H1 (cell line): ENCODE measurements at regions not wholly inside any gene's neighbourhood (a gene's known extent, or its start where the extent isn't known, plus 50 kb on each side); places are given as distances from the start of the nearest gene placed in this dataset.

Source experiments
- CTCF ChIA-PET: fragments of 300-600 bp; sonication (Branson Sonifier 250); formaldehyde crosslinking; loops from one replicate; lab custom pipeline; 2021; ENCODE audit not compliant: partially characterized antibody; lab: Charles Lee
- POLR2A ChIA-PET: fragments of 300-600 bp; sonication (Branson Sonifier 250); formaldehyde crosslinking; loops from one replicate; lab custom pipeline; 2021; ENCODE audit warnings: inconsistent platforms; ENCODE audit not compliant: partially characterized antibody; lab: Charles Lee
- DNase-seq, 2 experiments: peaks; one replicate each; pipeline versions ENCODE4 v3.0.0 to v3.0.0-alpha.2; 2010 to 2022; ENCODE audit warnings: low spot score in 2 of 2, low read depth in 1 of 2, mixed read lengths in 1 of 2
- FAIRE-seq: peaks from 2 replicates; lab custom pipeline; 2011; peaks lifted over from hg19 to GRCh38; lab: Jason Lieb, UNC
- H2AFZ ChIP-seq: 2 replicates; pipeline ENCODE4 v1.8.1; 2012; ENCODE audit warnings: low read length, inconsistent platforms
- H2AK5ac ChIP-seq: 2 replicates; pipeline ENCODE4 v1.6.1; 2013; ENCODE audit warnings: low read depth, low read length
- H2BK120ac ChIP-seq: replicated peaks from 2 replicates; pipeline ENCODE3; 2013; ENCODE audit warnings: low read depth, low read length, inconsistent platforms
- H2BK12ac ChIP-seq: 2 replicates; pipeline ENCODE4 v1.6.1; 2013; ENCODE audit warnings: low read depth, low read length
- H2BK15ac ChIP-seq: 2 replicates; pipeline ENCODE4 v1.6.1; 2013; ENCODE audit warnings: low read length
- H2BK20ac ChIP-seq: 2 replicates; pipeline ENCODE4 v1.6.1; 2013; ENCODE audit warnings: low read length
- H2BK5ac ChIP-seq: 2 replicates; pipeline ENCODE4 v1.6.1; 2013; ENCODE audit warnings: low read depth, low read length
- H3K14ac ChIP-seq: 2 replicates; pipeline ENCODE4 v1.6.1; 2013; ENCODE audit warnings: inconsistent platforms; ENCODE audit not compliant: insufficient read length
- H3K18ac ChIP-seq: 2 replicates; pipeline ENCODE4 v1.6.1; 2013; ENCODE audit warnings: low read length; ENCODE audit errors: extremely low read depth
- H3K23ac ChIP-seq: 2 replicates; pipeline ENCODE4 v1.6.1; 2013; ENCODE audit warnings: inconsistent platforms; ENCODE audit not compliant: insufficient read length
- H3K23me2 ChIP-seq: 2 replicates; pipeline ENCODE4 v1.6.1; 2013; ENCODE audit warnings: low read depth, low read length
- H3K27ac ChIP-seq: 2 replicates; pipeline ENCODE4 v1.6.1; 2011; ENCODE audit warnings: low read depth, low read length, inconsistent platforms
- H3K27me3 ChIP-seq, 4 experiments: replicated peaks in 1 of 4; 1 replicate in 1 of 4; 2 replicates in 3 of 4; pipeline versions ENCODE4 v1.6.1 to v1.8.1; 2011 to 2013; ENCODE audit warnings: low read length in 3 of 4, mild to moderate bottlenecking in 3 of 4, inconsistent platforms in 2 of 4, mixed read lengths in 2 of 4, moderate library complexity in 1 of 4; ENCODE audit not compliant: control insufficient read depth in 3 of 4, insufficient read depth in 3 of 4; ENCODE audit errors: extremely low read depth in 1 of 4
- H3K36me3 ChIP-seq, 4 experiments: 2 replicates each; pipeline versions ENCODE4 v1.6.1 to v1.8.1; 2011 to 2013; ENCODE audit warnings: mild to moderate bottlenecking in 4 of 4, low read length in 3 of 4, moderate library complexity in 2 of 4, control low read depth in 1 of 4, inconsistent platforms in 1 of 4; ENCODE audit not compliant: insufficient read depth in 4 of 4, control insufficient read depth in 2 of 4
- H3K4ac ChIP-seq: replicated peaks from 2 replicates; pipeline ENCODE3; 2013; ENCODE audit warnings: low read length, low read depth, mixed read lengths, inconsistent platforms; ENCODE audit not compliant: insufficient read length
- H3K4me1 ChIP-seq, 4 experiments: replicated peaks in 1 of 4; 1 replicate in 1 of 4; 2 replicates in 3 of 4; pipeline versions ENCODE4 v1.6.1 to v1.8.1; 2011 to 2013; ENCODE audit warnings: low read length in 3 of 4, inconsistent platforms in 2 of 4, mixed read lengths in 1 of 4; ENCODE audit not compliant: insufficient read depth in 4 of 4, control insufficient read depth in 3 of 4
- H3K4me2 ChIP-seq, 2 experiments: 2 replicates each; pipeline versions ENCODE4 v1.6.1 to v1.8.1; 2011 to 2013; ENCODE audit warnings: low read depth in 2 of 2, low read length in 2 of 2, control low read depth in 1 of 2, inconsistent platforms in 1 of 2, mild to moderate bottlenecking in 1 of 2; ENCODE audit not compliant: insufficient read depth in 1 of 2
- H3K4me3 ChIP-seq, 4 experiments: fragments of 200-600, 300-600 bp in 1 of 4; sonication (generic), shearing (Covaris generic), sonication (Bioruptor Twin) in 1 of 4; 2 replicates each; pipeline versions ENCODE4 v1.5.1 to v1.8.1; 2011 to 2016; ENCODE audit warnings: low read length in 4 of 4, low read depth in 3 of 4, control low read depth in 2 of 4, inconsistent platforms in 2 of 4, mild to moderate bottlenecking in 2 of 4, mixed read lengths in 1 of 4, moderate library complexity in 1 of 4; ENCODE audit not compliant: insufficient read depth in 2 of 4; ENCODE audit errors: extremely low read depth in 1 of 4
- H3K56ac ChIP-seq: replicated peaks from 2 replicates; pipeline ENCODE3; 2013; ENCODE audit warnings: low read depth, mild to moderate bottlenecking, mixed read lengths, low read length, inconsistent platforms; ENCODE audit not compliant: insufficient read length
- H3K79me1 ChIP-seq: 2 replicates; pipeline ENCODE4 v1.6.1; 2013; ENCODE audit warnings: low read depth, low read length, control low read depth
- H3K79me2 ChIP-seq, 2 experiments: 2 replicates each; pipeline versions ENCODE4 v1.6.1 to v1.8.1; 2012 to 2013; ENCODE audit warnings: low read length in 2 of 2, mild to moderate bottlenecking in 2 of 2, inconsistent platforms in 1 of 2; ENCODE audit not compliant: insufficient read depth in 2 of 2, control insufficient read depth in 1 of 2
- H3K9ac ChIP-seq, 4 experiments: replicated peaks in 1 of 4; 1 replicate in 1 of 4; 2 replicates in 3 of 4; pipeline versions ENCODE4 v1.6.1 to v1.8.1; 2011 to 2013; ENCODE audit warnings: low read depth in 3 of 4, low read length in 3 of 4, control low read depth in 2 of 4, mild to moderate bottlenecking in 2 of 4, moderate library complexity in 2 of 4, inconsistent platforms in 1 of 4; ENCODE audit errors: extremely low read depth in 1 of 4
- H3K9me3 ChIP-seq, 2 experiments: 2 replicates each; pipeline versions ENCODE4 v1.6.1 to v1.8.1; 2012 to 2013; ENCODE audit warnings: mild to moderate bottlenecking in 2 of 2, moderate library complexity in 2 of 2, control low read depth in 1 of 2, inconsistent platforms in 1 of 2, low read depth in 1 of 2, low read length in 1 of 2, mixed read lengths in 1 of 2; ENCODE audit not compliant: insufficient read depth in 2 of 2
- H4K20me1 ChIP-seq, 2 experiments: replicated peaks in 1 of 2; 2 replicates each; pipeline versions ENCODE3 to v1.8.1; 2011 to 2013; ENCODE audit warnings: inconsistent platforms in 2 of 2, low read length in 2 of 2, mild to moderate bottlenecking in 1 of 2; ENCODE audit not compliant: insufficient read depth in 2 of 2, control insufficient read depth in 1 of 2
- H4K5ac ChIP-seq: 2 replicates; pipeline ENCODE4 v1.6.1; 2013; ENCODE audit warnings: low read length, low read depth, mixed read lengths, inconsistent platforms; ENCODE audit not compliant: insufficient read length
- H4K8ac ChIP-seq: 2 replicates; pipeline ENCODE4 v1.8.0; 2013; ENCODE audit warnings: mild to moderate bottlenecking, moderate library complexity, low read length, inconsistent platforms; ENCODE audit not compliant: insufficient read depth; ENCODE audit errors: extremely low read depth
- H4K91ac ChIP-seq: replicated peaks from 2 replicates; pipeline ENCODE3; 2013; ENCODE audit warnings: low read length, mixed read lengths, inconsistent platforms; ENCODE audit not compliant: insufficient read length
- HDAC6 ChIP-seq: IDR thresholded peaks from one replicate; pipeline ENCODE4 v1.7.1; 2012; ENCODE audit warnings: low read depth, mild to moderate bottlenecking, inconsistent platforms, low read length, moderate library complexity
- ZNF274 ChIP-seq: IDR thresholded peaks from 2 replicates; pipeline ENCODE4 v1.7.0; 2012; ENCODE audit warnings: low read length, borderline replicate concordance; ENCODE audit errors: extremely low read depth
- WGBS, 2 experiments: shearing (Covaris generic) in 1 of 2; methylation state at CpG; one replicate each; pipeline versions ENCODE4 v1.1.6 to v1.1.7; 2013 to 2015; ENCODE audit warnings: low lambda C conversion rate in 2 of 2, mixed read lengths in 2 of 2, inconsistent platforms in 1 of 2, low coverage in 1 of 2, missing lambda C conversion rate in 1 of 2; ENCODE audit not compliant: insufficient replicate concordance in 2 of 2, insufficient coverage in 1 of 2, insufficient read length in 1 of 2; ENCODE audit errors: extremely low coverage in 1 of 2, missing lambda C conversion rate in 1 of 2; 5-methylcytosine and 5-hydroxymethylcytosine counted together

DNA sequence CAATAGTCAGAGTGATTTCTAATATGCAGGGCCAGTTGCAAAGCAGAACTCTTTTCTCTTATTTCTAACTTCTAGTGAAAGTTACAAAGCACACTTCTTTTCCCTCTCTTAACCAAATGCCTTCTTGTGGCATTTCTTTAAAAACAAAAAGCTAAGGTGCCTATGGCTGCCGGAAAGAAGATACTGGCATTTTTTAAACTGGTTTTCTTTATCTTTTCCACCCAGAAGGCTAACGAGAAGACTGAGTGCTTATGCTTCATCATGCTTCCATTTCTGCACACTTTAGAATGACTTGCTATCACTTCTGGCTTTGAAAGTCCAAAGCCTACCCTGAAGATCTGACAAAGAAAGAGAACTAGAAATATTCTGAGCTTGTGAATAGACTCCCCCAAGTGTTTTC, 141.3 kb downstream of the P2RY1 start:
- DNase-seq (no peak), FAIRE-seq (no peak)
- Histone ChIP-seq H4K8ac (no peak overlapping the region), H3K4ac (no peak overlapping the region), H4K91ac (no peak overlapping the region), H3K9me3 (no peaks in the 10 kb centered on the region; a peak in 1 of 4 replicates), H2AK5ac (no peak overlapping the region), H2AFZ (no peak overlapping the region), H2BK20ac (no peak overlapping the region), H3K23me2 (peaks cover 2% of the 10 kb centered on the region; the same call in 1 of the 2 replicates), H3K4me2 (no peak overlapping the region), H3K27ac (no peak overlapping the region), H3K18ac (no peak overlapping the region), H4K20me1 (no peaks in the 10 kb centered on the region), H3K23ac (no peak overlapping the region), H2BK5ac (no peak overlapping the region), H2BK120ac (no peak overlapping the region), H3K9ac (no peak overlapping the region), H3K56ac (no peak overlapping the region), H3K79me1 (no peaks in the 10 kb centered on the region), H3K36me3 (no peaks in the 10 kb centered on the region), H2BK12ac (no peak overlapping the region), H4K5ac (no peak overlapping the region), H3K4me3 (no peak overlapping the region), H3K14ac (no peak overlapping the region), H3K27me3 (no peaks in the 10 kb centered on the region), H3K79me2 (no peaks in the 10 kb centered on the region), H3K4me1 (no peaks in the 10 kb centered on the region), H2BK15ac (no peak overlapping the region)
- POLR2A ChIA-PET: no interaction called here
- TF ChIP-seq ZNF274 (no peak), HDAC6 (no peak)
- 90% methylated on average over 2 of the region's 2 CpGs; no CpG with 5 or more reads in 1 of the 2 experiments for WGBS, 2 experiments
- CTCF ChIA-PET: no interaction called here
